Erythroblast (primary cell): ENCODE measurements at regions not wholly inside any gene's neighbourhood (a gene's known extent, or its start where the extent isn't known, plus 50 kb on each side); places are given as distances from the start of the nearest gene placed in this dataset.

Experiments used
- GATA1 ChIP-seq: IDR thresholded peaks from 2 replicates; pipeline ENCODE4 v1.6.1; 2011; ENCODE audit warnings: low read depth, mild to moderate bottlenecking, control low read depth, low read length, moderate library complexity
- POLR2A ChIP-seq: IDR thresholded peaks from 2 replicates; pipeline ENCODE4 v1.6.1; 2011; ENCODE audit warnings: mild to moderate bottlenecking, low read length

- TF ChIP-seq POLR2A = no peak
- no peak for TF ChIP-seq GATA1
Observed at GRCh38 chr10:14391342-14391741, 60.6 kb upstream of the FRMD4A start.
